Liver (tissue), 3 donors: ENCODE measurements at regions not wholly inside any gene's neighbourhood (a gene's known extent, or its start where the extent isn't known, plus 50 kb on each side); places are given as distances from the start of the nearest gene placed in this dataset.

ENCODE experiments used
- ATF3 ChIP-seq: IDR thresholded peaks from 2 replicates; pipeline ENCODE4 v1.6.1; 2016; ENCODE audit warnings: antibody characterized with exemption
- EGR1 ChIP-seq, 2 donors: IDR thresholded peaks; 2 replicates each; pipeline ENCODE4 v1.6.1; 2016 to 2018; ENCODE audit warnings: antibody characterized with exemption in 2 of 2, low read depth in 2 of 2
- FOXA1 ChIP-seq: IDR thresholded peaks from 2 replicates; pipeline ENCODE4 v1.6.1; 2016; ENCODE audit warnings: antibody characterized with exemption
- JUND ChIP-seq, 2 donors: IDR thresholded peaks; 2 replicates each; pipeline ENCODE4 v1.6.1; 2016; ENCODE audit warnings: antibody characterized with exemption in 2 of 2
- NR2F2 ChIP-seq: IDR thresholded peaks from 2 replicates; pipeline ENCODE4 v1.6.1; 2016; ENCODE audit warnings: antibody characterized with exemption
- RAD21 ChIP-seq, 2 donors: IDR thresholded peaks; 2 replicates each; pipeline ENCODE4 v1.6.1; 2016; ENCODE audit warnings: antibody characterized with exemption in 2 of 2, mild to moderate bottlenecking in 2 of 2
- RXRA ChIP-seq, 2 donors: IDR thresholded peaks; 2 replicates each; pipeline ENCODE4 v1.6.1; 2017 to 2018; ENCODE audit warnings: antibody characterized with exemption in 2 of 2, mild to moderate bottlenecking in 1 of 2
- SP1 ChIP-seq: IDR thresholded peaks from 2 replicates; pipeline ENCODE4 v1.6.1; 2018; ENCODE audit warnings: antibody characterized with exemption, mild to moderate bottlenecking
- TAF1 ChIP-seq: conservative IDR thresholded peaks from 2 replicates; pipeline ENCODE4 v1.6.1; 2016; ENCODE audit warnings: antibody characterized with exemption, mild to moderate bottlenecking
- YY1 ChIP-seq: IDR thresholded peaks from 2 replicates; pipeline ENCODE4 v1.6.1; 2016; ENCODE audit warnings: antibody characterized with exemption, mild to moderate bottlenecking
- TF ChIP-seq, protein P1 (sequence below): IDR thresholded peaks from 2 replicates; pipeline ENCODE4 v1.6.1; 2016; ENCODE audit warnings: antibody characterized with exemption, mild to moderate bottlenecking
- TF ChIP-seq, protein P2 (sequence below): fragments of 150-350 bp; IDR thresholded peaks from 2 replicates; pipeline ENCODE4 v1.5.1; 2017; ENCODE audit warnings: improper control_type of control experiment, low read depth, low read length; ENCODE audit not compliant: missing input control
- TF ChIP-seq, protein P3 (sequence below): IDR thresholded peaks from 2 replicates; pipeline ENCODE4 v1.6.1; 2016; ENCODE audit warnings: antibody characterized with exemption
- TF ChIP-seq, protein P4 (sequence below): IDR thresholded peaks from 2 replicates; pipeline ENCODE4 v1.6.1; 2016; ENCODE audit warnings: antibody characterized with exemption
- donor health status: healthy.
- donor health status: healthy.

DNA sequence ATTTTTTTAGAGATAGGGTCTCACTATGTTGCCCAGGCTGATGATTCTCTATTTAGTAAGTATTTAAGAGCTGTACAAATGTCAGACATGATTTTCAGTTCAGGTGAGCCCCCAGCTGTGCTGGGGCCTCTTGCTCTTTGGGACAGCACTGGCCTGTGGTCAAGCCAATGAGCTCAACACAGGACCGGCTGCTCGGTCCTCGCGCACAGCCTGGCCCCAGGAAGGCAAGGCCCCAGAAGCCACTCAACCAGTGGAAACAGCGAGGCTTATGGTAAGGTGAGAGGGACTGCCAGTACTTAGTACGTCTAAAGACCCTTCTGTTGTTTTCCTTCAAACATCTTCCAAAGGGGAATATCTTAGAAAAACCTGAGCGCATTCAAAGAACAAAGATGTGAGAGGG, 211.8 kb downstream of the SKIDA1 start:
- TF ChIP-seq RAD21 (IDR thresholded peaks at IDR 0.05): no peak
- TF ChIP-seq, protein P1, sequence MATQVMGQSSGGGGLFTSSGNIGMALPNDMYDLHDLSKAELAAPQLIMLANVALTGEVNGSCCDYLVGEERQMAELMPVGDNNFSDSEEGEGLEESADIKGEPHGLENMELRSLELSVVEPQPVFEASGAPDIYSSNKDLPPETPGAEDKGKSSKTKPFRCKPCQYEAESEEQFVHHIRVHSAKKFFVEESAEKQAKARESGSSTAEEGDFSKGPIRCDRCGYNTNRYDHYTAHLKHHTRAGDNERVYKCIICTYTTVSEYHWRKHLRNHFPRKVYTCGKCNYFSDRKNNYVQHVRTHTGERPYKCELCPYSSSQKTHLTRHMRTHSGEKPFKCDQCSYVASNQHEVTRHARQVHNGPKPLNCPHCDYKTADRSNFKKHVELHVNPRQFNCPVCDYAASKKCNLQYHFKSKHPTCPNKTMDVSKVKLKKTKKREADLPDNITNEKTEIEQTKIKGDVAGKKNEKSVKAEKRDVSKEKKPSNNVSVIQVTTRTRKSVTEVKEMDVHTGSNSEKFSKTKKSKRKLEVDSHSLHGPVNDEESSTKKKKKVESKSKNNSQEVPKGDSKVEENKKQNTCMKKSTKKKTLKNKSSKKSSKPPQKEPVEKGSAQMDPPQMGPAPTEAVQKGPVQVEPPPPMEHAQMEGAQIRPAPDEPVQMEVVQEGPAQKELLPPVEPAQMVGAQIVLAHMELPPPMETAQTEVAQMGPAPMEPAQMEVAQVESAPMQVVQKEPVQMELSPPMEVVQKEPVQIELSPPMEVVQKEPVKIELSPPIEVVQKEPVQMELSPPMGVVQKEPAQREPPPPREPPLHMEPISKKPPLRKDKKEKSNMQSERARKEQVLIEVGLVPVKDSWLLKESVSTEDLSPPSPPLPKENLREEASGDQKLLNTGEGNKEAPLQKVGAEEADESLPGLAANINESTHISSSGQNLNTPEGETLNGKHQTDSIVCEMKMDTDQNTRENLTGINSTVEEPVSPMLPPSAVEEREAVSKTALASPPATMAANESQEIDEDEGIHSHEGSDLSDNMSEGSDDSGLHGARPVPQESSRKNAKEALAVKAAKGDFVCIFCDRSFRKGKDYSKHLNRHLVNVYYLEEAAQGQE: no peak
- no peak for TF ChIP-seq SP1
- TF ChIP-seq, protein P2, sequence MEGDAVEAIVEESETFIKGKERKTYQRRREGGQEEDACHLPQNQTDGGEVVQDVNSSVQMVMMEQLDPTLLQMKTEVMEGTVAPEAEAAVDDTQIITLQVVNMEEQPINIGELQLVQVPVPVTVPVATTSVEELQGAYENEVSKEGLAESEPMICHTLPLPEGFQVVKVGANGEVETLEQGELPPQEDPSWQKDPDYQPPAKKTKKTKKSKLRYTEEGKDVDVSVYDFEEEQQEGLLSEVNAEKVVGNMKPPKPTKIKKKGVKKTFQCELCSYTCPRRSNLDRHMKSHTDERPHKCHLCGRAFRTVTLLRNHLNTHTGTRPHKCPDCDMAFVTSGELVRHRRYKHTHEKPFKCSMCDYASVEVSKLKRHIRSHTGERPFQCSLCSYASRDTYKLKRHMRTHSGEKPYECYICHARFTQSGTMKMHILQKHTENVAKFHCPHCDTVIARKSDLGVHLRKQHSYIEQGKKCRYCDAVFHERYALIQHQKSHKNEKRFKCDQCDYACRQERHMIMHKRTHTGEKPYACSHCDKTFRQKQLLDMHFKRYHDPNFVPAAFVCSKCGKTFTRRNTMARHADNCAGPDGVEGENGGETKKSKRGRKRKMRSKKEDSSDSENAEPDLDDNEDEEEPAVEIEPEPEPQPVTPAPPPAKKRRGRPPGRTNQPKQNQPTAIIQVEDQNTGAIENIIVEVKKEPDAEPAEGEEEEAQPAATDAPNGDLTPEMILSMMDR: no peak
- TF ChIP-seq YY1: no peak
- TF ChIP-seq NR2F2: no peak
- TF ChIP-seq EGR1 (IDR thresholded peaks at IDR 0.05; ENCODE audit: low read depth in 2 of 2): no peak
- TF ChIP-seq TAF1: no peak
- TF ChIP-seq, protein P3, sequence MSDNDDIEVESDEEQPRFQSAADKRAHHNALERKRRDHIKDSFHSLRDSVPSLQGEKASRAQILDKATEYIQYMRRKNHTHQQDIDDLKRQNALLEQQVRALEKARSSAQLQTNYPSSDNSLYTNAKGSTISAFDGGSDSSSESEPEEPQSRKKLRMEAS: no peak
- no peak for TF ChIP-seq JUND (IDR thresholded peaks at IDR 0.05)
- no peak for TF ChIP-seq ATF3
- TF ChIP-seq FOXA1: no peak
- no peak for TF ChIP-seq RXRA (IDR thresholded peaks at IDR 0.05)
- TF ChIP-seq, protein P4, sequence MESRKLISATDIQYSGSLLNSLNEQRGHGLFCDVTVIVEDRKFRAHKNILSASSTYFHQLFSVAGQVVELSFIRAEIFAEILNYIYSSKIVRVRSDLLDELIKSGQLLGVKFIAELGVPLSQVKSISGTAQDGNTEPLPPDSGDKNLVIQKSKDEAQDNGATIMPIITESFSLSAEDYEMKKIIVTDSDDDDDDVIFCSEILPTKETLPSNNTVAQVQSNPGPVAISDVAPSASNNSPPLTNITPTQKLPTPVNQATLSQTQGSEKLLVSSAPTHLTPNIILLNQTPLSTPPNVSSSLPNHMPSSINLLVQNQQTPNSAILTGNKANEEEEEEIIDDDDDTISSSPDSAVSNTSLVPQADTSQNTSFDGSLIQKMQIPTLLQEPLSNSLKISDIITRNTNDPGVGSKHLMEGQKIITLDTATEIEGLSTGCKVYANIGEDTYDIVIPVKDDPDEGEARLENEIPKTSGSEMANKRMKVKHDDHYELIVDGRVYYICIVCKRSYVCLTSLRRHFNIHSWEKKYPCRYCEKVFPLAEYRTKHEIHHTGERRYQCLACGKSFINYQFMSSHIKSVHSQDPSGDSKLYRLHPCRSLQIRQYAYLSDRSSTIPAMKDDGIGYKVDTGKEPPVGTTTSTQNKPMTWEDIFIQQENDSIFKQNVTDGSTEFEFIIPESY: no peak
